Ramos (cell line): ENCODE measurements at regions not wholly inside any gene's neighbourhood (a gene's known extent, or its start where the extent isn't known, plus 50 kb on each side); places are given as distances from the start of the nearest gene placed in this dataset.

Source experiments
- in situ Hi-C: fragments of 300-500 bp; cut with MboI; formaldehyde crosslinking; loops from one replicate; pipeline ENCODE4 v1.14.3; 2022; ENCODE audit warnings: low sequenced_read_pairs; ENCODE audit not compliant: unreplicated experiment

GRCh38 chr21:31570824-31571566, 88.5 kb upstream of the SOD1 start:
- in situ Hi-C loops: no loop called here

- in situ Hi-C loops: no loop called here
These were observed 92.9 kb upstream of the SOD1 start for GRCh38 chr21:31566611-31567010.

- in situ Hi-C loops: no loop called here
These were observed 93.4 kb upstream of the SOD1 start for GRCh38 chr21:31566064-31566463.

GRCh38 chr21:31564439-31564838, 95.1 kb upstream of the SOD1 start:
- in situ Hi-C loops: no loop called here

- in situ Hi-C loops: no loop called here
These were observed 99.0 kb upstream of the SOD1 start for GRCh38 chr21:31560479-31560878.

GRCh38 chr21:31559368-31560119, 99.9 kb upstream of the SOD1 start:
- in situ Hi-C loops: no loop called here

- in situ Hi-C loops: no loop called here
These were observed 100.5 kb upstream of the SOD1 start for GRCh38 chr21:31558962-31559367.

GRCh38 chr21:31558189-31558961, 101.1 kb upstream of the SOD1 start:
- in situ Hi-C loops: no loop called here

- in situ Hi-C loops: no loop called here
These were observed 101.9 kb upstream of the SOD1 start for GRCh38 chr21:31557421-31558188.

- in situ Hi-C loops: no loop called here
These were observed 102.8 kb upstream of the SOD1 start for GRCh38 chr21:31556662-31557061.

GRCh38 chr21:31555741-31556191, 103.7 kb upstream of the SOD1 start:
- in situ Hi-C loops: no loop called here

- in situ Hi-C loops: no loop called here
These were observed 104.9 kb upstream of the SOD1 start for GRCh38 chr21:31554511-31555022.

- in situ Hi-C loops: no loop called here
These were observed 105.6 kb upstream of the SOD1 start for GRCh38 chr21:31553926-31554325.

GRCh38 chr21:31553461-31553860, 106.0 kb upstream of the SOD1 start:
- in situ Hi-C loops: no loop called here

- in situ Hi-C loops: no loop called here
These were observed 106.7 kb upstream of the SOD1 start for GRCh38 chr21:31552826-31553225.

- in situ Hi-C loops: no loop called here
These were observed 109.4 kb upstream of the SOD1 start for GRCh38 chr21:31550070-31550469.

- in situ Hi-C loops: no loop called here
These were observed 110.8 kb upstream of the SOD1 start for GRCh38 chr21:31548688-31549087.

GRCh38 chr21:31546443-31547170, 112.9 kb upstream of the SOD1 start:
- in situ Hi-C loops: no loop called here

GRCh38 chr21:31545036-31545435, 114.5 kb upstream of the SOD1 start:
- in situ Hi-C loops: no loop called here
